Central memory CD8-positive, alpha-beta T cell (primary cell): ENCODE measurements at regions not wholly inside any gene's neighbourhood (a gene's known extent, or its start where the extent isn't known, plus 50 kb on each side); places are given as distances from the start of the nearest gene placed in this dataset.

Experiments
- ATAC-seq: fragments of 150-1000 bp; cut with Tn5 transposase; replicated peaks from 2 replicates; pipeline ENCODE4 v1.10.0; 2022; ENCODE audit warnings: mild to moderate bottlenecking, moderate FRiP score, moderate number of reproducible peaks; ENCODE audit not compliant: poor library complexity, severe bottlenecking; ENCODE audit errors: extremely low read depth
- DNase-seq, 2 donors: peaks; one replicate each; pipeline ENCODE4 v3.0.0; 2021; ENCODE audit warnings: low spot score in 2 of 2
- H3K27ac Mint-ChIP-seq: one replicate; pipeline ENCODE4 v1.8.0; 2022; ENCODE audit warnings: low read depth, mild to moderate bottlenecking, moderate library complexity, mixed read lengths
- H3K27me3 Mint-ChIP-seq: one replicate; pipeline ENCODE4 v1.8.0; 2022; ENCODE audit warnings: mixed read lengths
- H3K36me3 Mint-ChIP-seq: one replicate; pipeline ENCODE4 v1.8.0; 2022; ENCODE audit warnings: mild to moderate bottlenecking, moderate library complexity, mixed read lengths; ENCODE audit not compliant: insufficient read depth
- H3K4me1 Mint-ChIP-seq: one replicate; pipeline ENCODE4 v1.8.0; 2022; ENCODE audit warnings: mixed read lengths
- H3K4me3 Mint-ChIP-seq: one replicate; pipeline ENCODE4 v1.8.0; 2022; ENCODE audit warnings: mild to moderate bottlenecking, moderate library complexity, mixed read lengths
- H3K9me3 Mint-ChIP-seq: one replicate; pipeline ENCODE4 v1.8.0; 2022; ENCODE audit warnings: mixed read lengths

DNA sequence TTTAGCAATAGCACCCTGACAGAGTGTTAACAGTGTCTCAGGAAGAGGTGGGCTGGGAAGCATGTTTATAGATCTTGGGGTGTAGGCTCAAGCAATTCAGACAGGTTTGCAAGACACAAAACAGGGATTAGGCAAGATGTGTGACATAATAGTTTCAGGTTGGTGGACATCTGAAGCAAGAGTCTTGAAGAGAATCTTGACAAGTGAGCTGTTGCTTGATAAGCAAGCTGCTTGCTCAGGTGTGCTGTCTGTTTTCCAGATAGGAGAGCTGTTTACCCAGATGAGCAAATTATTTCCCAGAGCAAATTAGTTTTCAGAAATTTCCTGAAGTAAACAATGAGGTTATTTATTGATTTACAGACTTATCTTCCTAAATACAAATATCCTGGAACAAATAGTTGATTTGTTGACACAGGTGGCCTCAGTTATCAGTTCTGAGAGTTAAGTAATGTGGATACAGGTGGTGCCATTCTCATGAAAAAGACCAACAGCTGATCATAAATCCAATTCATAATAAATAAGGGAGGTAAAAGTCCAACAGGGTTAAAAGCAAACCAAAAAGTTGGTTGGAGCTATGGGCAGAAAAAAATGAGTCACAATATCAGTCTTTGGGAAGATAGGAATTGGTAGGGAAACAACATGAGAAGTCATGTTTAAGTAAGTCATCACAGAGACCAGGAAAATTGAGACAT is 437.3 kb downstream of the TBL1XR1 start:
- Mint-ChIP-seq H3K27ac (no peak overlapping the region), H3K9me3 (no peaks in the 10 kb centered on the region), H3K4me1 (no peaks in the 10 kb centered on the region), H3K36me3 (no peaks in the 10 kb centered on the region), H3K27me3 (peaks cover 13% of the 10 kb centered on the region), H3K4me3 (no peak overlapping the region)
- ATAC-seq (no peak), DNase-seq (no peak)

DNA sequence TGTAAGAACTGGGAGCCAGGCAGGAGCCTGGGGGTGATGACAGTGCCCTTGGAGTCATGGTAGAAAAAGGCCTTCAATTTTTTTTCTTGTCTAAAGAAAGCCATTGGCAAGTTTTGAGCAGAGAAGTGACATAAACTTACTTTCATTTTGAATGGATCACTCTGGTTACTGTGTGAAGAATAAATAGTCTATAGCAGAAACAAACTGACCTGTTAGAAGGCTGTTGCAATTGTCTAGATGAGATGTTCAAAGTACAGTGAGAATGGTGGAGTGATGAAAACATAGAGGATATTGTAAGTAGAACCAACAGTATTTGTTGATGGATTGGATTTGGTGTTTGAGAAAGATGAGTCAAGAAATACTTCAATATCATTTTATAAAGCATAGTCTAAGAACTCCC is 439.9 kb downstream of the TBL1XR1 start:
- ATAC-seq (no peak), DNase-seq (no peak)
- H3K27ac Mint-ChIP-seq: no peak overlapping the region
- H3K4me1 Mint-ChIP-seq: no peaks in the 10 kb centered on the region
- no peaks in the 10 kb centered on the region for H3K36me3 Mint-ChIP-seq
- no peaks in the 10 kb centered on the region for H3K9me3 Mint-ChIP-seq
- no peak overlapping the region for H3K4me3 Mint-ChIP-seq
- H3K27me3 Mint-ChIP-seq: peaks cover 8% of the 10 kb centered on the region

DNA sequence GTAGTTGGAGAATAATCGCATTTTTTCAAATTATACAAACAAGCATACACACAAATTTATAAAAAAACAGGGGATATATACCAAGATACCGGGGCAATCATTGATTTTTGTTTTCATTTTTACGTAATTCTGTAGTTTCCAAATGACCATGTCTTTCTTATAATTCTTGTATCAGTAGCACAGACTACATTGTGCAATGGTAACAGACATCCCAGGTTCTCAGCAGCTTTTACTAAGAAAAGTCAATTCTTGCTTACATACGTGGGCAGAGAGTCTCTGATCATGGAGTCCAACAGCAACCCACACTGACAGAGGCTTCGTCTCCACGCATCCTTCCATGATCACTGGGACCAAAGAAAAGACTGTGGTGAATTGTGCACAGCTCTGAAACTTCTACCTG is 441.3 kb downstream of the TBL1XR1 start:
- peaks cover 6% of the 10 kb centered on the region for H3K9me3 Mint-ChIP-seq
- peaks cover 8% of the 10 kb centered on the region for H3K27me3 Mint-ChIP-seq
- no peak overlapping the region for H3K4me3 Mint-ChIP-seq
- no peak for DNase-seq
- no peaks in the 10 kb centered on the region for H3K4me1 Mint-ChIP-seq
- H3K36me3 Mint-ChIP-seq: no peaks in the 10 kb centered on the region
- no peak overlapping the region for H3K27ac Mint-ChIP-seq
- ATAC-seq: no peak

DNA sequence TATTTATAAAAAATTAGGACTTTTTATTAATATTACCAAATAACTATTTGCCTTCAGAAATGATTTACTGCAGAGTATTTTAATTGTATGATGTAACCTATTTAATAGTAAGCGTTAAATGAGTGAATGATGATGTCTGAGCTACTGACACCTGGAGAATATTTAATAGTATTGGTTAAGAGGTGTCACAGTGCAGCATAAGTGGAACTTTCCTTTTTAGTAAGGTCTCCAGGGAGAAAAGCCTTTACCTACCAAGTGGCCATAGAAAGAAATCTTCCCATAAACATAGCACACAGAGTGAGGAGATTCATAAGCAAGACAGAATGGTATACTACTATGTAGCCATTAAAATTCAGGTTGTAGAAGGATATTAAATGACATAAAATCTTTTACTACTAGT is 441.7 kb downstream of the TBL1XR1 start:
- Mint-ChIP-seq H3K36me3 (no peaks in the 10 kb centered on the region), H3K4me3 (no peak overlapping the region), H3K27ac (no peak overlapping the region), H3K9me3 (peaks cover 6% of the 10 kb centered on the region), H3K4me1 (no peaks in the 10 kb centered on the region), H3K27me3 (peaks cover 8% of the 10 kb centered on the region)
- no peak for DNase-seq
- no peak for ATAC-seq

DNA sequence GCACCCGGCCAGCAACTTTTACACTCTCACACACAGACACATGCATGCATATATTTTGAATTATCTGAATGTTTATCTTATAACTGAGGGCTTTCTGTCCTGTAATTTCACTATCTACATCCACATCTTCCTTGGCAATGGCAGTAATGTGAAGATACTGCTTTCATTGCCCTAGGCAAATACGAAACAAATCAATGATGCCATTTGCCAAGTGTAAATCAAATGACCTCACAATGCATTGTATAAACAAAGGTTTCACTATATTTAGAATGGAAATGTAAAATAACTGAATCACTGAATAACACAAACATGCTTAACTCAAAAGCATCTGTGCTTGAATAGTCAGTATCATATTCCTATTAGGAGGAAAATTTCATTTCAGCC is 455.6 kb downstream of the TBL1XR1 start:
- Mint-ChIP-seq H3K27me3 (no peaks in the 10 kb centered on the region), H3K36me3 (no peaks in the 10 kb centered on the region), H3K9me3 (no peaks in the 10 kb centered on the region), H3K4me1 (no peaks in the 10 kb centered on the region), H3K4me3 (no peak overlapping the region), H3K27ac (no peak overlapping the region)
- ATAC-seq (no peak), DNase-seq (no peak)

DNA sequence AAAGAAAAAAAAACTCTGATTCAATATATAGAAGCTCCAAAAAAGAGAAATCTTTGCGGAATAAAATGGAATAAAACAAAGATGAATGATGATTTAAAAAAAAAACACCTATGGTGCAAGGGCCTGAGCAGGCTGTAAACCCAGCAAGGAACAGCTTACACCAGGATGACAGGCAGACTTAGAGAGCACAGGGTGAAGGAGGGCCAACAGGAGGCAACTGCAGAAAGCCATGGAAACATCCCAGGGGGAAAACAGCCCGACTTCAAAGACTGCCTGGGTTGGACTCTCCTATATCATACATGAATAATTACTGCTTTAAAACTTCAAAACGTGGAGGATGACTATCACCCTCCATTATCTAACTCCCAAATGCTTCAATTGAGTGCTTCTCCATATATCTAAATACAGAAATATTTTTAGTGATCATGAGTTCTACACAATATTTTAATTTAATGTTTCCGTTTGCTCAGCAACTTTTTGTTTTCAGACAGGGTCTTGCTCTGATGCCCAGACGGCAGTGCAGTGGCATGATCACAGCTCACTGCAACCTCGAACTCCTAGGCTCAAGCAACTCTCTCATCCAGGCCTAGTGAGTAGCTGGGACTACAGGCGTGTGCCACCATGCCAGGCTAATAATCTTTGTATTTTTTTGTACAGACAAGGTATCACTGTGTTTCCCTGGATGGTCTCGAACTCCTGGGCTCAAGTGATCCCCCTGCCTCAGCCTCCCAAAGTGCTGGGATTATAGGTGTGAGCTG is 456.2 kb downstream of the TBL1XR1 start:
- ATAC-seq (no peak), DNase-seq (no peak)
- Mint-ChIP-seq H3K4me1 (no peaks in the 10 kb centered on the region), H3K36me3 (no peaks in the 10 kb centered on the region), H3K4me3 (no peak overlapping the region), H3K9me3 (no peaks in the 10 kb centered on the region), H3K27me3 (no peaks in the 10 kb centered on the region), H3K27ac (no peak overlapping the region)

DNA sequence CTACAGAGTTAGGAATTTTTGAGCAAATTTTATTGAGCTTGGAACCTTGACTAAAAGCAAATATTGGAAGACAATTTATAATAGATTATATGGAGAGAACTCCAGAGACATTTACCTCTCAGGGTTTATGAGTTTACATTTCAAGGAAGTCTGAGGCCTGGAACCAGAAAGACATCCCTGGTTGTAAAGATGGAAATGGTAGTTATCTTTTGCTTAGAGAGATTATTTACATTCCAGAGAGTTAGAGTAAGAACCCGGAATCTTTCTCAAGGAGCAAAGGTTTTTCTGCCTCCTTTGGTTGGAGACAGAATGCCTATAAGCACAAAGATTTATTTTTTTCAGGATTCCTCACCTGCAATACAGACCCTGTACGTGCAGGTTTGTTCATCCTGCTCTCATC is 458.1 kb downstream of the TBL1XR1 start:
- H3K9me3 Mint-ChIP-seq: no peaks in the 10 kb centered on the region
- DNase-seq (no peak), ATAC-seq (no peak)
- no peaks in the 10 kb centered on the region for H3K4me1 Mint-ChIP-seq
- H3K36me3 Mint-ChIP-seq: no peaks in the 10 kb centered on the region
- no peak overlapping the region for H3K27ac Mint-ChIP-seq
- H3K27me3 Mint-ChIP-seq: no peaks in the 10 kb centered on the region
- no peak overlapping the region for H3K4me3 Mint-ChIP-seq

DNA sequence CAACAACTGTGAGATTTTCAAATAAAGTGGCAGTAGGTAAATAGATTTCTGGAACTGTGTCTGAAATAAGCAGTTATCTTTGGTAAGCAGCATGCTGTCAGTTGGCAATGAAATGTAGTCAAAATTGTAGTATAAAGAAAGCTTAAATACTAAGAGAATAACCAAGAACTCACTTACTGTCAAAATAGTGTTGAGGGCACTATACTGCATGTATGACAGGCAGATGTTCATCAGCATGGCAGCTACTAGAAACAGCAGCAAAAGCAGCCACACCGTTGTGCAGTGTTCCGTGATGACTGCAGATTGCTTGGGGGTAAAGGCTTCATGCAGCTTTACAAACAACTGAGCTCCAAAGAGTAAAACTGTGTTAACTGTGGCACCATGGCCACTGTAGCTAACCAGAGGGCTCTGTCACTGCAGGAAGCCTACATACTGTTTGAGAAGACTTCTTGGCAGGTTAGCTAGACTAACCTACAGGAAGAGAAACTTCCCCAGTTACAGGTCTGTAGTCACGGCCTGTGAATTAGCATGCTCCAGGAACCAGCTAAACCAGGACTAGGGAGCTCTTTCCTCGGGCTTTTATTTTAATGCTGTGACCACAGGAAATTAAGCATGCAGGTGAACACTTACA is 459.7 kb downstream of the TBL1XR1 start:
- Mint-ChIP-seq H3K4me1 (no peaks in the 10 kb centered on the region), H3K9me3 (no peaks in the 10 kb centered on the region), H3K4me3 (no peak overlapping the region), H3K36me3 (peaks cover 1% of the 10 kb centered on the region), H3K27me3 (no peaks in the 10 kb centered on the region), H3K27ac (no peak overlapping the region)
- no peak for DNase-seq
- ATAC-seq: no peak

DNA sequence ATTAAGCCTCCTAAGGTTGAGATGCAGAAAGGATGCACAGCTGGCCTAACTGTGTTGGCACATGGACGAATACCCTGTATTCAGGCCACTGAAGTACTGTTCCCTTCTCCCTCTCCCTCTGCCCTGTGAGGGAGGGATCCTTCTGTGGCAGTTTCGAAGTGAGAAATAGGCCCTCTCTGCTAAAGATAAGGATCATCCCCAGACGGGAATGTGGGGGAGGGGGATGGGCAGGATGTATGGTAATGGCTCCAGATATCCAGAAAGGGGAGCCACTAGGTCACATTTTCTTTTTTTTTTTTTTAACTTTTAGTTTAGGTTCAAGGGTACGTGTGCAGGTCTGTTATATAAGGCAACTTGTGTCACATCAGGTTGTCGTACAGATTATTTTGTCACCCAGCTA is 463.1 kb downstream of the TBL1XR1 start:
- no peak for DNase-seq
- H3K4me3 Mint-ChIP-seq: no peak overlapping the region
- H3K27me3 Mint-ChIP-seq: no peaks in the 10 kb centered on the region

DNA sequence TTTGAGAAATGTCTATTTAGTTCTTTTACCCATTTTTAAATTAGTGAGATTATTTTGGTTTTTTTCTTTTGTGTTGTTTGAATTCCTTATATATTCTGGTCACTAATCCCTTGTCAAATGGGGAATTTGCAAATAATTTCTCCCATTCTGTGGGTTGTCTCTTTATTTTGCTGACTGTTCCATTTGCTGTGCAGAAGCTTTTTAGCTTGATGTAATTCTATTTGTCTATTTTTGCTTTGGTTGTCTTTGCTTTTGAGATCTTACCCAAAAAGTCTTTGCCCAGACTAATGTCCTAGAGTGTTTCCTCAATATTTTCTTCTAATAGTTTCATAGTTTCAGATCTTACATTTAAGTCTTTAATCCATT is 472.9 kb downstream of the TBL1XR1 start:
- no peaks in the 10 kb centered on the region for H3K36me3 Mint-ChIP-seq
- no peak overlapping the region for H3K27ac Mint-ChIP-seq
- H3K4me3 Mint-ChIP-seq: no peak overlapping the region
- DNase-seq: no peak
- no peaks in the 10 kb centered on the region for H3K27me3 Mint-ChIP-seq
- ATAC-seq: no peak
- H3K4me1 Mint-ChIP-seq: no peaks in the 10 kb centered on the region
- H3K9me3 Mint-ChIP-seq: peaks cover 5% of the 10 kb centered on the region

More for the DNA sequence above, 463.1 kb downstream of the TBL1XR1 start:
- Mint-ChIP-seq H3K9me3 (no peaks in the 10 kb centered on the region), H3K36me3 (peaks cover 1% of the 10 kb centered on the region), H3K4me1 (no peaks in the 10 kb centered on the region), H3K27ac (no peak overlapping the region)
- no peak for ATAC-seq

DNA sequence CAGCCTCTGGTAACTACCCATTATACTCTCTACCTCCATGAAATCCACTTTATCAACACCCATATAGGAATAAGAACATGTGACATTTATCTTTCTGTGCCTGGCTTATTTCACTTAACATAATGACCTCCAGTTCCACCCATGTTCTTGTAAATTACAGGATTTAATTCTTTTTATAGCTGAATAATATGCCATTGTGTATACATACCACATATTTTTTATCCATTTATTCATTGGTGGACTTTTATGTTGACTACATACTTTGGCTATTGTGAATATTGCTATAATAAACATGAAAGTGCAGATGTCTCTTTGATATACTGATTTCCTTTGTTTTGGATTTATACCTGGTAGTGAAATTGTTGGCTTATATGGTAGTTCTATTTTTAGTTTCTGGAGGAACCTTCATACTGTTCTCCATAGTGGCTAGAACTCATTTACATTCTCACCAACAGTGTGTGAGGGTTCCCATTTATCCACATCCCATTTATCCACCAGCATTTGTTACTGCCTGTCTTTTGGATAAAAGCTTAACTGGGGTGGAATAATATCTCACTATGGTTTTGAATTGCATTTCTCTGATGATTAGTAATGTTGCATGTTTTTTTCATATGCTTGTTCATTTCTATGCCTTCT is 473.4 kb downstream of the TBL1XR1 start:
- H3K27ac Mint-ChIP-seq: no peak overlapping the region
- DNase-seq: no peak
- H3K4me3 Mint-ChIP-seq: no peak overlapping the region
- H3K4me1 Mint-ChIP-seq: no peaks in the 10 kb centered on the region
- H3K36me3 Mint-ChIP-seq: no peaks in the 10 kb centered on the region
- ATAC-seq: no peak
- peaks cover 5% of the 10 kb centered on the region for H3K9me3 Mint-ChIP-seq
- no peaks in the 10 kb centered on the region for H3K27me3 Mint-ChIP-seq

DNA sequence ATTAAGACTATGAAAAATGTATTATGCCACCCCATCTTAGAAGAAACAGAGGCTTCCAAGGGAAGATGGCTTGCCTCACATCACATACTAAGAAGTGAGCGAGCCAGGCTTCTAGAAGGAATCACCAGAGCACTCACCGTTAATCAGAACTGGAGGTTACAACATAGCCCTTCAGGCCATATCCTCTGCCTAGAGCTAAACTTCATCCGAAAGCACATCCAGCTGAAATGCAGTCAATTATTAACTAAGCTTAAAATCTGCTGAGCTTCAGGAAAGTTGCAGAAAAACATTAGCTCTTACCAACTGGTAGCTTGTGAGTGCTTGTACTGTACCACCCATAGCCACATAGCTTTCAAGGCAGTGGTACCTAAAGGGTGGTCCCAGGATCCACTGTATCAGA is 483.2 kb downstream of the TBL1XR1 start:
- Mint-ChIP-seq H3K4me3 (no peak overlapping the region), H3K27ac (no peak overlapping the region), H3K36me3 (no peaks in the 10 kb centered on the region), H3K27me3 (no peaks in the 10 kb centered on the region), H3K4me1 (no peaks in the 10 kb centered on the region), H3K9me3 (no peaks in the 10 kb centered on the region)
- DNase-seq (no peak), ATAC-seq (no peak)

DNA sequence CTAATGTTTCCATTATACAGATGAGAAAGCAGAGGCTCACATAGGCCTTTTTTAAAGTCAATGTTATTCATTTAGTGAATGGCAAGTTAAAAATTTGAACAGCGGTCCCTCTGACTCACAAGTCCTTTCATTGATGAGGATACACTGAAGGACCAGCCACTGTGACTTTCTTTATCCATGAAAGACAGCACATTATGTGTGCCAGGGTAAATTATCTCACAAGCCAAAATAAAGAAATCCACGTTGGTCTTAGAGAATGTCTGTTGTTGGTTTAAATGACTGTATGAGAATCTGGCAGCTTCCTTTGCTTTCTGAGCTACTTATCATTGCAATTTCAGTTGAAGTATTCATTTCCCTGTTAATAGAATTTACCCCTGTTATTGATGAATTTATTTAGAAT is 485.1 kb downstream of the TBL1XR1 start:
- Mint-ChIP-seq H3K27ac (no peak overlapping the region), H3K9me3 (no peaks in the 10 kb centered on the region), H3K4me1 (no peaks in the 10 kb centered on the region), H3K27me3 (no peaks in the 10 kb centered on the region), H3K36me3 (no peaks in the 10 kb centered on the region), H3K4me3 (no peak overlapping the region)
- no peak for DNase-seq
- no peak for ATAC-seq
